ENCODE measurements at regions not wholly inside any gene's neighbourhood (a gene's known extent, or its start where the extent isn't known, plus 50 kb on each side); places are given as distances from the start of the nearest gene placed in this dataset.
"Not testable (repeated sequence)": the region's sequence is repeated elsewhere in the genome, so short reads cannot be mapped to it uniquely, and the experiment has no call there.

DNA sequence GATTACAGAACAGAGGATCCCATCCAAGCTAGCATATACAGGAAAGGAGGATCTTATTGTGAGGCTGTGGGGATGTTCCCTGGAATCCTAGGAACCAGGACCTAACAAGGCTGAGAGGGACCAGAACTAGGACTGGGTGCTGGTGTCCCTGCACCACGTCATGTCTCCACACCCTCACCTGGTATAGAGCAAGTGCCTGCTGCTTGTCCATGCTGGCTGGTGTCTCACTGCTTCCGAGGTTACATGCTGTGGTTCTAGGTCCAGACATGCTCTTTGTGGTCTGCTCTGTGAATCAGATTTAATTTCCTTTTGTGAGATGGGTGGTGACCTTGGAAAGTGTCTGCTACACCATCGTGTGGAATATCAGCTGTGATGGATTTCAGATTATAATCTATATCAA is 247.8 kb downstream of the RTP5 start:
- TF ChIP-seq, protein P1, sequence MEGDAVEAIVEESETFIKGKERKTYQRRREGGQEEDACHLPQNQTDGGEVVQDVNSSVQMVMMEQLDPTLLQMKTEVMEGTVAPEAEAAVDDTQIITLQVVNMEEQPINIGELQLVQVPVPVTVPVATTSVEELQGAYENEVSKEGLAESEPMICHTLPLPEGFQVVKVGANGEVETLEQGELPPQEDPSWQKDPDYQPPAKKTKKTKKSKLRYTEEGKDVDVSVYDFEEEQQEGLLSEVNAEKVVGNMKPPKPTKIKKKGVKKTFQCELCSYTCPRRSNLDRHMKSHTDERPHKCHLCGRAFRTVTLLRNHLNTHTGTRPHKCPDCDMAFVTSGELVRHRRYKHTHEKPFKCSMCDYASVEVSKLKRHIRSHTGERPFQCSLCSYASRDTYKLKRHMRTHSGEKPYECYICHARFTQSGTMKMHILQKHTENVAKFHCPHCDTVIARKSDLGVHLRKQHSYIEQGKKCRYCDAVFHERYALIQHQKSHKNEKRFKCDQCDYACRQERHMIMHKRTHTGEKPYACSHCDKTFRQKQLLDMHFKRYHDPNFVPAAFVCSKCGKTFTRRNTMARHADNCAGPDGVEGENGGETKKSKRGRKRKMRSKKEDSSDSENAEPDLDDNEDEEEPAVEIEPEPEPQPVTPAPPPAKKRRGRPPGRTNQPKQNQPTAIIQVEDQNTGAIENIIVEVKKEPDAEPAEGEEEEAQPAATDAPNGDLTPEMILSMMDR (IDR thresholded peaks at IDR 0.05; ENCODE audit: insufficient read depth, low read length), result not testable (repeated sequence)
- TF ChIP-seq, protein P2, sequence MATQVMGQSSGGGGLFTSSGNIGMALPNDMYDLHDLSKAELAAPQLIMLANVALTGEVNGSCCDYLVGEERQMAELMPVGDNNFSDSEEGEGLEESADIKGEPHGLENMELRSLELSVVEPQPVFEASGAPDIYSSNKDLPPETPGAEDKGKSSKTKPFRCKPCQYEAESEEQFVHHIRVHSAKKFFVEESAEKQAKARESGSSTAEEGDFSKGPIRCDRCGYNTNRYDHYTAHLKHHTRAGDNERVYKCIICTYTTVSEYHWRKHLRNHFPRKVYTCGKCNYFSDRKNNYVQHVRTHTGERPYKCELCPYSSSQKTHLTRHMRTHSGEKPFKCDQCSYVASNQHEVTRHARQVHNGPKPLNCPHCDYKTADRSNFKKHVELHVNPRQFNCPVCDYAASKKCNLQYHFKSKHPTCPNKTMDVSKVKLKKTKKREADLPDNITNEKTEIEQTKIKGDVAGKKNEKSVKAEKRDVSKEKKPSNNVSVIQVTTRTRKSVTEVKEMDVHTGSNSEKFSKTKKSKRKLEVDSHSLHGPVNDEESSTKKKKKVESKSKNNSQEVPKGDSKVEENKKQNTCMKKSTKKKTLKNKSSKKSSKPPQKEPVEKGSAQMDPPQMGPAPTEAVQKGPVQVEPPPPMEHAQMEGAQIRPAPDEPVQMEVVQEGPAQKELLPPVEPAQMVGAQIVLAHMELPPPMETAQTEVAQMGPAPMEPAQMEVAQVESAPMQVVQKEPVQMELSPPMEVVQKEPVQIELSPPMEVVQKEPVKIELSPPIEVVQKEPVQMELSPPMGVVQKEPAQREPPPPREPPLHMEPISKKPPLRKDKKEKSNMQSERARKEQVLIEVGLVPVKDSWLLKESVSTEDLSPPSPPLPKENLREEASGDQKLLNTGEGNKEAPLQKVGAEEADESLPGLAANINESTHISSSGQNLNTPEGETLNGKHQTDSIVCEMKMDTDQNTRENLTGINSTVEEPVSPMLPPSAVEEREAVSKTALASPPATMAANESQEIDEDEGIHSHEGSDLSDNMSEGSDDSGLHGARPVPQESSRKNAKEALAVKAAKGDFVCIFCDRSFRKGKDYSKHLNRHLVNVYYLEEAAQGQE (IDR thresholded peaks at IDR 0.05; ENCODE audit: insufficient replicate concordance, low read depth), result not testable (repeated sequence)
- TF ChIP-seq POLR2AphosphoS5, GABPA (IDR thresholded peaks at IDR 0.05; ENCODE audit: low read depth): not testable (repeated sequence)
